ENCODE measurements at regions not wholly inside any gene's neighbourhood (a gene's known extent, or its start where the extent isn't known, plus 50 kb on each side); places are given as distances from the start of the nearest gene placed in this dataset.
"Not testable (repeated sequence)": the region's sequence is repeated elsewhere in the genome, so short reads cannot be mapped to it uniquely, and the experiment has no call there.

GRCh38 chr22:22754268-22754657, 109.8 kb downstream of the GGTLC2 start:
- no peak for TF ChIP-seq MYC (IDR thresholded peaks at IDR 0.05; ENCODE audit: low read depth, low read length)
- TF ChIP-seq, protein P1, sequence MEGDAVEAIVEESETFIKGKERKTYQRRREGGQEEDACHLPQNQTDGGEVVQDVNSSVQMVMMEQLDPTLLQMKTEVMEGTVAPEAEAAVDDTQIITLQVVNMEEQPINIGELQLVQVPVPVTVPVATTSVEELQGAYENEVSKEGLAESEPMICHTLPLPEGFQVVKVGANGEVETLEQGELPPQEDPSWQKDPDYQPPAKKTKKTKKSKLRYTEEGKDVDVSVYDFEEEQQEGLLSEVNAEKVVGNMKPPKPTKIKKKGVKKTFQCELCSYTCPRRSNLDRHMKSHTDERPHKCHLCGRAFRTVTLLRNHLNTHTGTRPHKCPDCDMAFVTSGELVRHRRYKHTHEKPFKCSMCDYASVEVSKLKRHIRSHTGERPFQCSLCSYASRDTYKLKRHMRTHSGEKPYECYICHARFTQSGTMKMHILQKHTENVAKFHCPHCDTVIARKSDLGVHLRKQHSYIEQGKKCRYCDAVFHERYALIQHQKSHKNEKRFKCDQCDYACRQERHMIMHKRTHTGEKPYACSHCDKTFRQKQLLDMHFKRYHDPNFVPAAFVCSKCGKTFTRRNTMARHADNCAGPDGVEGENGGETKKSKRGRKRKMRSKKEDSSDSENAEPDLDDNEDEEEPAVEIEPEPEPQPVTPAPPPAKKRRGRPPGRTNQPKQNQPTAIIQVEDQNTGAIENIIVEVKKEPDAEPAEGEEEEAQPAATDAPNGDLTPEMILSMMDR (IDR thresholded peaks at IDR 0.05; ENCODE audit: low read depth, low read length): no peak
- TF ChIP-seq, protein P2, sequence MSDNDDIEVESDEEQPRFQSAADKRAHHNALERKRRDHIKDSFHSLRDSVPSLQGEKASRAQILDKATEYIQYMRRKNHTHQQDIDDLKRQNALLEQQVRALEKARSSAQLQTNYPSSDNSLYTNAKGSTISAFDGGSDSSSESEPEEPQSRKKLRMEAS (IDR thresholded peaks at IDR 0.05; ENCODE audit: low read depth, low read length): no peak
- TF ChIP-seq POLR2A (IDR thresholded peaks at IDR 0.05; ENCODE audit: extremely low read depth, insufficient read length): no peak
- H3K4me3 ChIP-seq (ENCODE audit: low read depth, low read length): no peak overlapping the region
- DNase-seq (ENCODE audit: low read depth): no peak

DNA sequence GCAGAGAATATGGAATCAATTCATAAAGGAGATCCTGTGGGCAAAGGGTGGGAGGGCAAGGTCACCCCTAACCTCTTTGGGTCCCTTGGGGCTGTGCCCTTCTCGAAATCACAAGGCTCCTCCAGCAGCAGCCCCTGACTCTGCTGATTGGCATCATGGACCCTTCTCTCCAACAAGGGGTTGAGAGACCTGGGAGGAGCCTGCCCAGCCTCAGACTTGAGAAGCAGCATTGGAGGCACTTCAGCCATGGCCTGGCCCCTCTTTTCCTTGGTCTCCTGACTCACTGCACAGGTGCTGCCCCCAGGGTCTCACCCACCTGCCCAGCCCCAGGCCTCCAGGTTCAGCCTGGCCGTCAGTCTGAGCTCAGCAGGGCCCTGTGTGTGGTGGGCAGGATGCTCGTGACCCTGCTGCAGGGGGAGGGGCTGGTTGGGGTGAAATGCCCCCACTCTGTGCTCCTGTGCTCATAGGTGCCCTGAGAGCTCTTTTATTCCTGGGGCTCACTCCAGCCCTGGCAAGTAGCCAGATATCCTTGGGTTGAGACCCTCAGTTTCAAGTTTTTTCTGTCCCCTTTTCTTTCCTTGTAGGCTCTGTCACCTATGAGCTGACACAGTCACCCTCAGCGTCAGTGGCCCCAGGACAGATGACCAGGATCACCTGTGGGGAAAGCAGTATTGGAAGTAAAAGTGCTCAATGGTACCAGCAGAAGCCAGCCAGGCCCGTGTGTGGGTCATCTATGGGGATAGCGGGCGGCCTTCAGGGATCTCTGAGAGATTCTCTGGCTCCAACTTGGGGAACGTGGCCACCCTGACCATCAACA, 110.8 kb downstream of the GGTLC2 start:
- no peak for TF ChIP-seq MYC (IDR thresholded peaks at IDR 0.05; ENCODE audit: low read depth, low read length)
- TF ChIP-seq, protein P1 (IDR thresholded peaks at IDR 0.05; ENCODE audit: low read depth, low read length): no peak
- TF ChIP-seq, protein P2 (IDR thresholded peaks at IDR 0.05; ENCODE audit: low read depth, low read length): no peak
- TF ChIP-seq POLR2A (IDR thresholded peaks at IDR 0.05; ENCODE audit: extremely low read depth, insufficient read length): no peak
- H3K4me3 ChIP-seq (ENCODE audit: low read depth, low read length): no peak overlapping the region
- no peak for DNase-seq (ENCODE audit: low read depth)

GRCh38 chr22:22755778-22756100, 111.3 kb downstream of the GGTLC2 start:
- TF ChIP-seq, protein P1 (IDR thresholded peaks at IDR 0.05; ENCODE audit: low read depth, low read length): no peak
- no peak for TF ChIP-seq MYC (IDR thresholded peaks at IDR 0.05; ENCODE audit: low read depth, low read length)
- no peak for TF ChIP-seq POLR2A (IDR thresholded peaks at IDR 0.05; ENCODE audit: extremely low read depth, insufficient read length)
- no peak for DNase-seq (ENCODE audit: low read depth)
- no peak overlapping the region for H3K4me3 ChIP-seq (ENCODE audit: low read depth, low read length)

GRCh38 chr22:22756109-22756508, 111.7 kb downstream of the GGTLC2 start:
- no peak overlapping the region for H3K4me3 ChIP-seq (ENCODE audit: low read depth, low read length)
- DNase-seq (ENCODE audit: low read depth): no peak
- TF ChIP-seq MYC (IDR thresholded peaks at IDR 0.05; ENCODE audit: low read depth, low read length): no peak
- TF ChIP-seq, protein P2 (IDR thresholded peaks at IDR 0.05; ENCODE audit: low read depth, low read length): no peak
- no peak for TF ChIP-seq POLR2A (IDR thresholded peaks at IDR 0.05; ENCODE audit: extremely low read depth, insufficient read length)
- TF ChIP-seq, protein P1 (IDR thresholded peaks at IDR 0.05; ENCODE audit: low read depth, low read length): no peak

- not testable (repeated sequence) for DNase-seq (ENCODE audit: low read depth); H3K4me3 ChIP-seq (ENCODE audit: low read depth, low read length)
Measured at GRCh38 chr22:22756551-22757201, 112.3 kb downstream of the GGTLC2 start.

- not testable (repeated sequence) for DNase-seq (ENCODE audit: low read depth); H3K4me3 ChIP-seq (ENCODE audit: low read depth, low read length)
Measured at GRCh38 chr22:22758101-22758807, 113.8 kb downstream of the GGTLC2 start.
